A673 (cell line): ENCODE measurements at regions not wholly inside any gene's neighbourhood (a gene's known extent, or its start where the extent isn't known, plus 50 kb on each side); places are given as distances from the start of the nearest gene placed in this dataset.

ENCODE experiments used
- BruUV-seq: library from RNA; stranded (reverse); fragments of 400-500 nt; replicated peaks from 2 replicates; lab custom pipeline; 2021; lab: Mats Ljungman, UMichigan
- CTCF ChIA-PET: fragments of 300-600 bp; sonication (Branson Sonifier 250); formaldehyde crosslinking; loops from one replicate; lab custom pipeline; 2022; ENCODE audit warnings: antibody characterized with exemption; lab: Charles Lee
- POLR2A ChIA-PET: fragments of 300-600 bp; sonication (Branson Sonifier 250); formaldehyde crosslinking; loops from one replicate; lab custom pipeline; 2022; ENCODE audit warnings: antibody characterized with exemption; ENCODE audit not compliant: low non-redundant PET; lab: Charles Lee
- DNase-seq: peaks from one replicate; pipeline ENCODE4 v3.0.0-alpha.2; 2015; ENCODE audit warnings: low spot score
- H3K27ac ChIP-seq: fragments of 200-600 bp; sonication (generic); 2 replicates; pipeline ENCODE4 v1.5.1; 2016; ENCODE audit warnings: mixed run types, low read depth, mild to moderate bottlenecking, mixed read lengths, antibody characterized with exemption, low read length; ENCODE audit not compliant: poor library complexity, severe bottlenecking
- H3K27me3 ChIP-seq: fragments of 200-600 bp; sonication (generic); replicated peaks from 2 replicates; pipeline ENCODE4 v1.6.1; 2017; ENCODE audit warnings: mixed run types, low read depth, mild to moderate bottlenecking, mixed read lengths, antibody characterized with exemption, low read length; ENCODE audit not compliant: insufficient read depth, poor library complexity
- H3K36me3 ChIP-seq: fragments of 200-600 bp; sonication (generic); 2 replicates; pipeline ENCODE4 v1.6.1; 2016; ENCODE audit warnings: mixed run types, mild to moderate bottlenecking, mixed read lengths, antibody characterized with exemption, low read length; ENCODE audit not compliant: insufficient read depth, poor library complexity, severe bottlenecking
- H3K4me1 ChIP-seq: fragments of 200-600 bp; sonication (generic); 2 replicates; pipeline ENCODE4 v1.6.1; 2017; ENCODE audit warnings: mixed run types, mild to moderate bottlenecking, mixed read lengths, antibody characterized with exemption, low read length; ENCODE audit not compliant: insufficient read depth, poor library complexity, severe bottlenecking
- H3K4me3 ChIP-seq: fragments of 200-600 bp; sonication (generic); 2 replicates; pipeline ENCODE4 v1.5.1; 2016; ENCODE audit warnings: low read depth, mixed run types, mild to moderate bottlenecking, mixed read lengths, low read length; ENCODE audit not compliant: poor library complexity, severe bottlenecking
- H3K9me3 ChIP-seq: fragments of 200-600 bp; sonication (generic); 2 replicates; pipeline ENCODE4 v1.6.1; 2016; ENCODE audit warnings: mixed run types, low read depth, mild to moderate bottlenecking, mixed read lengths, antibody characterized with exemption, low read length; ENCODE audit not compliant: poor library complexity, severe bottlenecking
- EZH2 ChIP-seq: fragments of 200-600 bp; sonication (generic); IDR thresholded peaks from 2 replicates; pipeline ENCODE4 v1.6.1; 2017; ENCODE audit warnings: borderline replicate concordance, low read depth, mild to moderate bottlenecking, mixed read lengths, antibody characterized with exemption, low read length; ENCODE audit not compliant: poor library complexity, severe bottlenecking
- intact Hi-C: fragments of 100-400 bp; cut with micrococcal nuclease; formaldehyde crosslinking; loops from one replicate; pipeline ENCODE4 v1.10.0; 2022; ENCODE audit not compliant: unreplicated experiment
- TF ChIP-seq, protein P1 (sequence below): fragments of 300-800, 200-600 bp; sonication (generic); conservative IDR thresholded peaks from 2 replicates; pipeline ENCODE4 v1.5.1; 2017; ENCODE audit warnings: low read depth, mild to moderate bottlenecking, antibody characterized with exemption, low read length, moderate library complexity, mixed read lengths

DNA sequence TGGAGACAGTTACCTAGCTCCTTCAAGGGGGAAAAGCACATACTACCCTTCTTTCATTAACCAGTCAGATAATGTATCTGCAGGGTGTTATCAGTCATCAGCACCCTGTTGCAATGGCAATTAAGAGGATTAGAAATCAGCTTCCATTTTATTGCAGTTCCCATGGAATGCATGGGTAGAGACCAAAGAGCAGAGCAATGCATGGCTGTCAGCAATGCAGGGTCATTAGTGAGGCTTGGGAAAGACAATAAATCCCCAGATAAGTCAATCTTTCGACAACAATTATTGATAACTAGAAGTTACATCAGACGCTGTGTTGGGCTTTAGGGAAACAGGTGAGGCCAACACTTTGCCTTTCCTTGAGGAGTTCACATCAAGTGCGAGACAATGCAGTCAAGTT lies 150.9 kb downstream of the MAFB start:
- Histone ChIP-seq H3K4me1 (no peaks in the 10 kb centered on the region), H3K27ac (no peak overlapping the region), H3K9me3 (no peaks in the 10 kb centered on the region), H3K27me3 (no peaks in the 10 kb centered on the region), H3K36me3 (no peaks in the 10 kb centered on the region), H3K4me3 (no peak overlapping the region)
- CTCF ChIA-PET = no interaction called here
- intact Hi-C loops = no loop called here
- BruUV-seq = no TSS peak
- POLR2A ChIA-PET = no interaction called here
- TF ChIP-seq, protein P1, sequence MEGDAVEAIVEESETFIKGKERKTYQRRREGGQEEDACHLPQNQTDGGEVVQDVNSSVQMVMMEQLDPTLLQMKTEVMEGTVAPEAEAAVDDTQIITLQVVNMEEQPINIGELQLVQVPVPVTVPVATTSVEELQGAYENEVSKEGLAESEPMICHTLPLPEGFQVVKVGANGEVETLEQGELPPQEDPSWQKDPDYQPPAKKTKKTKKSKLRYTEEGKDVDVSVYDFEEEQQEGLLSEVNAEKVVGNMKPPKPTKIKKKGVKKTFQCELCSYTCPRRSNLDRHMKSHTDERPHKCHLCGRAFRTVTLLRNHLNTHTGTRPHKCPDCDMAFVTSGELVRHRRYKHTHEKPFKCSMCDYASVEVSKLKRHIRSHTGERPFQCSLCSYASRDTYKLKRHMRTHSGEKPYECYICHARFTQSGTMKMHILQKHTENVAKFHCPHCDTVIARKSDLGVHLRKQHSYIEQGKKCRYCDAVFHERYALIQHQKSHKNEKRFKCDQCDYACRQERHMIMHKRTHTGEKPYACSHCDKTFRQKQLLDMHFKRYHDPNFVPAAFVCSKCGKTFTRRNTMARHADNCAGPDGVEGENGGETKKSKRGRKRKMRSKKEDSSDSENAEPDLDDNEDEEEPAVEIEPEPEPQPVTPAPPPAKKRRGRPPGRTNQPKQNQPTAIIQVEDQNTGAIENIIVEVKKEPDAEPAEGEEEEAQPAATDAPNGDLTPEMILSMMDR = no peak
- no peak for TF ChIP-seq EZH2
- DNase-seq = no peak

DNA sequence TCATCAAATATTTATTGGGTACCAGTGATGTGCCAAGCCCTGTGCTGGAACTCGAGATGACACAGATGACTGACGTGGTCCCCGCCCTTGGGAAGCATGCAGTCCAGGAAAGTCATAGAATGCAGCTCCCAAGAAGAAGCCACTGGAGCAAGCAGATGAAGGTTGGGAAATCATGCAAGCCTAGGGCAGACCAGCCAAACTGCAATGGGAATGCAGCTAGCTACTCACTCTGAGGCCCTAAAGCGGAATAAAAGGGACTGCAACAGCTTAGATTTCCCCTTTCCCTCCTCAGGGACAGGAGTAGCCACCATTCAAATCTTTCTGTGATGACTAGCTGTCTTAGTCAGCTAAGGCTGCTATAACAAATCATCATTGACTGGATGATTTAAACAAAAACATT lies 152.2 kb downstream of the MAFB start:
- CTCF ChIA-PET = no interaction called here

DNA sequence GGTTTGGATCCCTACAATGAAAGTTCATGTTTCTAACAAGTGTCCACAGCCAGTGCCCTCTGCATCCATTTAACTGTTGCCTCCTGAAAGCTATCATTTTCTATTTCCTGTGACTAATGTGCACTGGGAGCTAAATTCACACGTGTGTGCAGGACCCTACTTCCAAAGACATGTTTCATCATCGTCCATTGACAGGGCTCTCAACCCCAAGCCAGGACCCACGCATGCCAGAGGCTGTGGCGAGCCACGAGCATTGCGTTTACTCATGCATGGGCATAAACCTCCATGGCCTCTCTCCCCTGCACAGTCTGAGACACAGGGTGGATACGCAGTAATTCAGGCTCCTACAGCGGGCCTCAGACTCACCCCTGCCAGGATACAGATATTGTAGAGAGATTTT lies 153.2 kb downstream of the MAFB start:
- no peak for TF ChIP-seq EZH2
- TF ChIP-seq, protein P1 = no peak
- H3K9me3 ChIP-seq = peaks cover 12% of the 10 kb centered on the region
- H3K4me3 ChIP-seq = no peak overlapping the region
- no peaks in the 10 kb centered on the region for H3K27me3 ChIP-seq
- CTCF ChIA-PET = no interaction called here
- no peak overlapping the region for H3K27ac ChIP-seq
- no peaks in the 10 kb centered on the region for H3K36me3 ChIP-seq
- H3K4me1 ChIP-seq = no peaks in the 10 kb centered on the region
- no peak for DNase-seq
- intact Hi-C loops = no loop called here
- no TSS peak for BruUV-seq
- POLR2A ChIA-PET = no interaction called here

More for the DNA sequence above, 152.2 kb downstream of the MAFB start:
- Histone ChIP-seq H3K27ac (no peak overlapping the region), H3K36me3 (no peaks in the 10 kb centered on the region), H3K27me3 (no peaks in the 10 kb centered on the region), H3K4me3 (no peak overlapping the region), H3K4me1 (no peaks in the 10 kb centered on the region), H3K9me3 (peaks cover 3% of the 10 kb centered on the region)
- TF ChIP-seq EZH2 = no peak
- TF ChIP-seq, protein P1 = no peak
- BruUV-seq = no TSS peak
- intact Hi-C loops = no loop called here
- DNase-seq = no peak
- POLR2A ChIA-PET = no interaction called here
